22Rv1 (cell line): ENCODE measurements at regions not wholly inside any gene's neighbourhood (a gene's known extent, or its start where the extent isn't known, plus 50 kb on each side); places are given as distances from the start of the nearest gene placed in this dataset.

Experiments used
- ZFX ChIP-seq: fragments of 450-650 bp; IDR thresholded peaks from 2 replicates; pipeline ENCODE4 v1.6.1; 2017; ENCODE audit warnings: antibody characterized with exemption, borderline replicate concordance
- TF ChIP-seq, protein P1 (sequence below): fragments of 450-650 bp; IDR thresholded peaks from 2 replicates; pipeline ENCODE4 v1.5.1; 2017; ENCODE audit warnings: mild to moderate bottlenecking

DNA sequence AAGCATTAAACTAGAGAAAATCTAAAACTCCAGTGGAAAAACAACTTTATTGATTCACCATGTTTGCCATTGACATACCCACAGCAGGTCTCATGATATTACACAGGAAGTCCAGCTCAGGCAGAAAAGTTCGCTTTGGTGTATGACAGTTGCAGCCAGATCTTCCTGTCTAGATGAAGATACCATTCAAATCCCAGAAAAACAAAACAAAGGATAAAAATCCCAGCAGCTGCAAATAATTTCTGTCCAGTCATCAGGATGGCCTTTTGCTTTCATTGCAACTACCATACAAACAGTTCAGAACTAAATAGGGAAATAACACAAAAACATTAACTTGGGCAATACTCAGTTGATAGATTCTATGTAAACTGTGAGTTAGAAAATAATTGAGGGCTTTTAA is 136.0 kb upstream of the NREP start:
- TF ChIP-seq, protein P1, sequence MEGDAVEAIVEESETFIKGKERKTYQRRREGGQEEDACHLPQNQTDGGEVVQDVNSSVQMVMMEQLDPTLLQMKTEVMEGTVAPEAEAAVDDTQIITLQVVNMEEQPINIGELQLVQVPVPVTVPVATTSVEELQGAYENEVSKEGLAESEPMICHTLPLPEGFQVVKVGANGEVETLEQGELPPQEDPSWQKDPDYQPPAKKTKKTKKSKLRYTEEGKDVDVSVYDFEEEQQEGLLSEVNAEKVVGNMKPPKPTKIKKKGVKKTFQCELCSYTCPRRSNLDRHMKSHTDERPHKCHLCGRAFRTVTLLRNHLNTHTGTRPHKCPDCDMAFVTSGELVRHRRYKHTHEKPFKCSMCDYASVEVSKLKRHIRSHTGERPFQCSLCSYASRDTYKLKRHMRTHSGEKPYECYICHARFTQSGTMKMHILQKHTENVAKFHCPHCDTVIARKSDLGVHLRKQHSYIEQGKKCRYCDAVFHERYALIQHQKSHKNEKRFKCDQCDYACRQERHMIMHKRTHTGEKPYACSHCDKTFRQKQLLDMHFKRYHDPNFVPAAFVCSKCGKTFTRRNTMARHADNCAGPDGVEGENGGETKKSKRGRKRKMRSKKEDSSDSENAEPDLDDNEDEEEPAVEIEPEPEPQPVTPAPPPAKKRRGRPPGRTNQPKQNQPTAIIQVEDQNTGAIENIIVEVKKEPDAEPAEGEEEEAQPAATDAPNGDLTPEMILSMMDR = no peak
- TF ChIP-seq ZFX = no peak
